IgD-negative memory B cell (primary cell): ENCODE measurements at regions not wholly inside any gene's neighbourhood (a gene's known extent, or its start where the extent isn't known, plus 50 kb on each side); places are given as distances from the start of the nearest gene placed in this dataset.

Source experiments
- H3K27ac Mint-ChIP-seq, 3 donors: one replicate each; pipeline ENCODE4 v1.8.0; 2020 to 2022; ENCODE audit warnings: mild to moderate bottlenecking in 3 of 3, mixed read lengths in 3 of 3, moderate library complexity in 1 of 3
- H3K27me3 Mint-ChIP-seq: one replicate; pipeline ENCODE4 v1.8.0; 2021; ENCODE audit warnings: mixed read lengths
- H3K36me3 Mint-ChIP-seq: one replicate; pipeline ENCODE4 v1.8.0; 2020; ENCODE audit warnings: mild to moderate bottlenecking, mixed read lengths
- H3K4me1 Mint-ChIP-seq, 3 donors: one replicate each; pipeline ENCODE4 v1.8.0; 2020 to 2022; ENCODE audit warnings: mixed read lengths in 3 of 3, mild to moderate bottlenecking in 1 of 3
- H3K4me3 Mint-ChIP-seq, 4 donors: one replicate each; pipeline ENCODE4 v1.8.0; 2020 to 2022; ENCODE audit warnings: mild to moderate bottlenecking in 4 of 4, mixed read lengths in 4 of 4, moderate library complexity in 3 of 4
- H3K9me3 Mint-ChIP-seq, 3 donors: one replicate each; pipeline ENCODE4 v1.8.0; 2020 to 2021; ENCODE audit warnings: mixed read lengths in 3 of 3, mild to moderate bottlenecking in 1 of 3

DNA sequence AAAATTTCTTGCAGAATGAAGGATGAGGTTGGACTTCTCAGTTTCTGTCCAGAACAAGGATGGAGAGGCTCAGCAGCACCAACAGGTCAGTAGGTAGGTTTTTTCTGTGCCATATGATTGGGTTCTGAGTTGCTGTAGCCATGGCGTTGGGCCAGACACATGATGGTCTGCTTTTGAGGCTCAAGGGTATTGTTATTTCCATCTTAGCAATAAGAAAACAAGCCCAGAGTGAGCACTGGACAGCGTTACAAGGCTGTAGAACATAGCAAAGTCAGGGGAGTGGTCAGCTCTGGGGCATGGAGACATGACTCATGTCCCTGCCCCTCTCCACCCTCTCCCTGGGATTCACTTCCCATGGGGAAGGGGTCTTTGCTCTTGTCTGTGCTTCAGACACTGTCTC is 137.6 kb upstream of the TOPAZ1 start:
- Mint-ChIP-seq H3K27me3 (no peaks in the 10 kb centered on the region), H3K36me3 (no peaks in the 10 kb centered on the region), H3K4me3 (no peak overlapping the region)

DNA sequence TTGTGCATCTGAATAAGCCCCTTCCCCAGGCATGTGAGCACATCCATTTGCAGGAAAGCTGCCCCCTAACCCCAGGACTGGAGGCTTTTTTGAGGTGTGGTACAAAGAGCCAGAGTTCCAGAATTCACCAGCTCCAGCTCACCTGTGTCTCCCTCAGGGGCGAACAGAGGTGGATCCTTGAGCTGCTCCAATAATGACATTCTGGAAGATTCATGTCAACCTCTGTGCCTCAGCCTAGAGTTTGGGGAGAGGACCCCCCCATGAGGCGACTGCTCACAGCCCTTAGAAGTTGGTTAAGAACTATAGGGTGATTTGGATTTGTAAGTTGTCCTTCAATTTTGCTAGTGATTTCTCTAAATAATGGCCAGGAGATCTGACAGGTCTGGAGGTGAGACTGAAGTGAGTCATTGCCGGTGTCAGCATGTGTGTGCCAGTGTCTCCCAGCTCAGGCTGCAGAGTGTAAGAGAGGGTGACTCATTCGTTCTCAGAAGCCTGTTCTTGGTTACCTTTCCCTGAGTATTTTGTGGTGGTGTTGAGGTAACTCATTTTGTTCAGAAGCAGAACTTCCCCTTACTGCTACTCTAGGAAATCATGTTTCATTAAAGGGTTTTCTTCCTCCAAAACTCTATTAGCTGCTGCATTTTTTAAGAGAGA is 136.9 kb upstream of the TOPAZ1 start:
- Mint-ChIP-seq H3K4me3 (no peak overlapping the region), H3K4me1 (peaks cover 2 to 11% (median 7%) of the 10 kb centered on the region in 3 donors), H3K9me3 (no peaks in the 10 kb centered on the region), H3K36me3 (no peaks in the 10 kb centered on the region), H3K27me3 (no peaks in the 10 kb centered on the region), H3K27ac (peak overlapping the region in 1 of 3 donors; percentile 45)

More for the DNA sequence above, 137.6 kb upstream of the TOPAZ1 start:
- peaks cover 2 to 11% (median 7%) of the 10 kb centered on the region in 3 donors for H3K4me1 Mint-ChIP-seq
- H3K9me3 Mint-ChIP-seq, result no peaks in the 10 kb centered on the region
- H3K27ac Mint-ChIP-seq, result no peak overlapping the region

DNA sequence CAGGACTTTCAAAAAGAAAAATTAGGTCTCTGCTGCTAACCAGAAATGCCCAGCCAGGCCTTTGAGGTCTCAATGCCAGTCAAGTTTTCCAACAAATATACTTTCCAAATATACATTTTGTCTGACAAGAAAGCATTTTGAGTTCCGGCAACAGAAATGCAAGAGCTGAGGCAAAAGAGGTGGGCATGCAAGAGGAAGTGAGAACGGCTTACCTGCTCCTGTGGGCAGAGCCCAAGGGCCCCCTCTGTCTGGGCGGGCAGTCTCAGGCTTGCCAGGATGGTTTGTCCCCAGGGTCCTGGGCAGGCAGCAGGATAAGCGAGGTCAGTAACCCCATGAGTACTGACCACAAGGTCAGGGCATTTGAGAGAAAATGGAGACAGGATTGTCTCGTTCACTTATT is 136.1 kb upstream of the TOPAZ1 start:
- Mint-ChIP-seq H3K27me3 (no peaks in the 10 kb centered on the region), H3K36me3 (no peaks in the 10 kb centered on the region), H3K4me3 (no peak overlapping the region), H3K4me1 (peaks cover 2 to 11% (median 7%) of the 10 kb centered on the region in 3 donors), H3K27ac (peak overlapping the region in 1 of 3 donors; percentile 45), H3K9me3 (no peaks in the 10 kb centered on the region)

DNA sequence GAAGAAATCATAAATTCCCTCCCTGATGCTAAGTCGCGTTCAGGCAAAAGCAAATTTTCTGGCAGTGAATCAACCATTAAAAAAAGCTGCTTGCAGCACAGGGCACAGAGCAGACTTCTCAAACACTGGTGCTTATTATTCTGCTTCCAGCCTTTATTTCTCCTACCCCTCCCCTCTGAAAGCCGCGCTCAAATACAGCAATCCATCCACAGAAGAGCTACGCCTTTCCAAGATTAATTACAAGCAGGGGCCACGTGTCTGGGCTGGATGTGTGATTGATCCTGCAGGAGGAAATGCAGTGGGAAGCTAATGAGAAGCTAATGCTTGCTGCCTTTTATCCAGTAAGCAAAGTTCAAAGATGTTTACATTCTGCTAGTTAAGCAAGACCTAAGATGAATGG is 134.9 kb upstream of the TOPAZ1 start:
- Mint-ChIP-seq H3K27ac (no peak overlapping the region), H3K4me1 (peaks cover 2 to 11% (median 7%) of the 10 kb centered on the region in 3 donors), H3K9me3 (no peaks in the 10 kb centered on the region), H3K27me3 (no peaks in the 10 kb centered on the region), H3K4me3 (no peak overlapping the region), H3K36me3 (peaks cover 2% of the 10 kb centered on the region)

DNA sequence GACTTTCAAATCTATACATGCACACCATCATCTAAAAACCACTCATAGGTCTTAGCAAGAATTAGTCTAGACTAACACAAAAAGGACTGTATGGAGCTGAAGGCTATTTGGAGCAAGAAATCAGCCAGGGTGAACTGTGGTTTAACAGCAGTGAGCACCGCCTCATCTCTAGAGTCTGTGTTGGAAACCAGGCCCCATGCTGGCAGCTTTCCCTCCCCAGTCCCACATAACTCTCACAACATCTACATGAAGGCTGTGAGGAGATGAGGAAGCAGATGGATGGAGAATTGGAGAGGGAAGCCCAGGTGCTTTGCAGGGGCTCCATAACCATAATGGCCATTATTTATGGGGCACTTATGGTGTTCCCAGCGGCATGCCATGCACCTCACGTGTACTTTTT is 133.2 kb upstream of the TOPAZ1 start:
- no peaks in the 10 kb centered on the region for H3K9me3 Mint-ChIP-seq
- H3K27ac Mint-ChIP-seq, result no peak overlapping the region
- H3K4me1 Mint-ChIP-seq, result peaks cover 2 to 11% (median 7%) of the 10 kb centered on the region in 3 donors
- H3K4me3 Mint-ChIP-seq, result no peak overlapping the region
- H3K27me3 Mint-ChIP-seq, result no peaks in the 10 kb centered on the region
- H3K36me3 Mint-ChIP-seq, result peaks cover 6% of the 10 kb centered on the region

DNA sequence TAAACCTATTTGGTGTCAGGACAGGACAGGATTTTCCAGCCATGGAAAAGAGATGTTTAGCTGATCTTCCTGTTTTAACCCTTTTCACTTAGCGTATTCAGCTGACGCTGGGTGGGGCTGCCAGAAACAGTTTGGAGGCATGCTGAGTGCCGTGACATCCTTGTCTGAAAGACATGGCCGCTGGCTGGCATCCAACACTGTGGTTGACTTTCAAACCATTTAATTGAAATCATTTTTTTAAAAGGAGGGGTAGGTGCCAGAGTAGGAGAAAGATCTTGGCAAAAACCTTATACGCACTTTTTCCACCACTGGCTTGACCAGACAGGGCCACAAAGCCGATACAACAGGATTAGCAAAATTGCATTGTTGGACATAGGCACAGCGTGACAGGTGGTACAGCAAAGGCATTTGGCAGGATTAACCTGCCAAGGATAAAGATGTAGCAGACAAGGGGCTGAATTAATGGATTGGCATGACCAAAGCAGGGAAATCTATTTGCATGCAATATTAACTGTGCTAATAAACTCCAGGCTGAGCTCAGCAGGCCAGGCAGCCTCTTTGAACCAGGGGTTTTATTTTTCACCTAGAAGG is 131.8 kb upstream of the TOPAZ1 start:
- H3K27ac Mint-ChIP-seq, result no peak overlapping the region
- peaks cover 8% of the 10 kb centered on the region for H3K36me3 Mint-ChIP-seq
- no peak overlapping the region for H3K4me3 Mint-ChIP-seq
- peaks cover 3 to 9% (median 5%) of the 10 kb centered on the region in 3 donors for H3K4me1 Mint-ChIP-seq
- H3K27me3 Mint-ChIP-seq, result no peaks in the 10 kb centered on the region
- no peaks in the 10 kb centered on the region for H3K9me3 Mint-ChIP-seq

DNA sequence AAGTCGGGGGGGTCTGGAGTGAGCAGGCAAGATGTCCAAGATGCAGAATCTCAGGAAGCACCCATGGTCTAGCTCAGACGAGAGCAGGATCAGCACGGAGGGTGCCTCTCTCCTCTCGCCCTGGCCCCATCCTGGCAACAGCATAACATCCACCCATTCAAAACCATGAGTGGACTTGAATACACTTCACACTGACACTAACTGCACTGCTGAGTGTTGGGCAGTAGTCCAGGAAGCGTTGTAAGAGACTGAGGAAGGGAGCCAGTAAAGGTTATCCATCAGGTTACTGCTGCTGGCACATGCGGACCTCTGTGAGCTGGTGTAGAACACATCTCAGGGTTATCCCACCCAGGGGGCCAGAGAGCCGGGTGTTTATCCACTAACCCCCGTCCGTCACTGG is 131.0 kb upstream of the TOPAZ1 start:
- H3K4me1 Mint-ChIP-seq, result peaks cover 0 to 3% (median 2%) of the 10 kb centered on the region in 3 donors
- no peak overlapping the region for H3K27ac Mint-ChIP-seq
- peaks cover 8% of the 10 kb centered on the region for H3K36me3 Mint-ChIP-seq
- no peaks in the 10 kb centered on the region for H3K27me3 Mint-ChIP-seq
- no peak overlapping the region for H3K4me3 Mint-ChIP-seq
- H3K9me3 Mint-ChIP-seq, result no peaks in the 10 kb centered on the region

DNA sequence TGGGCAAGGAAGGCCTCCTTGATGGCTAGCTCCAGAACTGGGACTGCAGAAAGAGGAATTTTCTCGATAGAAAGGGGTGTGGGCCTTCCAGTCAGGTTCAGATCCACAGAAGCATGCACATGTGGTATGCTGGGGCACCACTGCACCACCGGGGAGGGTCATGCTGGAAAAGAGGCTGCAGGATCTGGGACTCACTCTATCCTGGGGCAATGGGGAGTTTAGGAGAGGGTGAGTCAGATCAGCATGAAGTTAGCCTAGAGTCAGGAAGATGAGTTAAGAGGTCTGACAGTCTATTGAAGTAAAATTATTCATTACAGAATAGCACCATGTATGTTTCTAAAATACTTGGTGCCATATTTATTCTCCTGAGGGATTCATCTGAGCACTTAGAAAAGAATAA is 130.2 kb upstream of the TOPAZ1 start:
- no peak overlapping the region for H3K4me3 Mint-ChIP-seq
- no peaks in the 10 kb centered on the region for H3K9me3 Mint-ChIP-seq
- no peaks in the 10 kb centered on the region for H3K27me3 Mint-ChIP-seq
- no peak overlapping the region for H3K27ac Mint-ChIP-seq
- peaks cover 0 to 2% (median 0%) of the 10 kb centered on the region in 3 donors for H3K4me1 Mint-ChIP-seq
- peaks cover 8% of the 10 kb centered on the region for H3K36me3 Mint-ChIP-seq

DNA sequence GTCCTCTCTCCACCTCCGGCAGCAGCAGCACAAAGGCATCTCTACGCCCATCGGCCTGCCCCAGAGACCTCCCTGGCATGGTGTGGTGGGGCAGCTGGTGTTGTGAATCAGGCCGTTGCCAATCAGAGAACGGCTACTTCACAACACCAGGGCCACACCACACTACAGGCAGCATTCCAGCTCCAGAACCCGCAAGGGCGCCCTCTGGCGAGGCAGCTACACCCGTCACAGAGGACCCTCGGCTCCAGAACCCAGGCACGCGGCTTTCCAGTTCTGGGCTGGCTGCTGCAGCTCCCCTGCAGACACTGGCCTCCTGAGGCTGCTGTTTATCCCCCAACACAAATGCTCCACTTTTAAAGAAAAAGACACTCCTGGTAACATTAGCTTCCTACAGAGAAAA is 127.5 kb upstream of the TOPAZ1 start:
- H3K27me3 Mint-ChIP-seq, result no peaks in the 10 kb centered on the region
- peaks cover 8% of the 10 kb centered on the region for H3K36me3 Mint-ChIP-seq
- H3K9me3 Mint-ChIP-seq, result no peaks in the 10 kb centered on the region
- no peak overlapping the region for H3K4me3 Mint-ChIP-seq
- H3K4me1 Mint-ChIP-seq, result peaks cover 0 to 2% (median 0%) of the 10 kb centered on the region in 3 donors
- no peak overlapping the region for H3K27ac Mint-ChIP-seq

DNA sequence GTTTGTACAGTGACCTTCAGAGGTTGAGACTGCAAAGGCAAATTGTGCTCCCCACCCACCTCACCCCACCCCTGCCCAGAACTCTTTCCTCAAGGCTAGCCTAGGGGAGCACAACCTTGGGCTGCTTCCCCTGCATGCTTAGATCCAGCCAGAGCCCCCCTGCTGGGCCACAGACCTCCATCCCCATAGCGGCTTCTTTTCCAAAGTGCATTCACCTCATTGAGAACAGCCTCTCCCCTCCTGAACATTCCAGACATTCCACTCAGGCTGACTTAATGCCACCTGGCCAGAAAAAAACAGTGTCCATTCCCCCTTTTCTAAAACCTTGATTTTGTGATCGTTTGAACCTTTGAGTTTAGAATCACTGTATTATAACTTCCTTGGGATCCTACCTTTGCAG is 124.4 kb upstream of the TOPAZ1 start:
- Mint-ChIP-seq H3K27ac (no peak overlapping the region), H3K9me3 (no peaks in the 10 kb centered on the region), H3K27me3 (no peaks in the 10 kb centered on the region), H3K4me3 (no peak overlapping the region), H3K36me3 (peaks cover 2% of the 10 kb centered on the region), H3K4me1 (peaks cover 0 to 2% (median 0%) of the 10 kb centered on the region in 3 donors)

DNA sequence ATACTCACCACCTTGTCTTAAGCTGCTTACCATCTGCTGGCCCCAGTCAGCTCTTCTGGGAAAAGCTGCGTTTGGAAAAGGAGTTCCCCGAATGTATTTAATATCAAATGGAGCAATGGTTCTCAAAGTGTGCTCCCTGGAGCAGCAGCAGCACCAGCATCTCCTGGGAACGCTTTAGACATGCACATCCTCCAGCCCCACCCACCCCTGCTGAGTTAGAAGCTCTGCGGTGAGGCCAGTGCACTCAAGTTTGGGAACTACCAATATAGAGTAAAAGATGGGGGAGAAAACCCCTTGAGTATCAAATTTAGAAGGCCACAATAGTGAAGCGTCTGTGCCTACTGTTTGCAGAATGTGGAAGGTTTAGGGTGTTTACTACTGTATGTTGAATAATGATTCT is 124.0 kb upstream of the TOPAZ1 start:
- no peaks in the 10 kb centered on the region for H3K27me3 Mint-ChIP-seq
- no peaks in the 10 kb centered on the region for H3K9me3 Mint-ChIP-seq

DNA sequence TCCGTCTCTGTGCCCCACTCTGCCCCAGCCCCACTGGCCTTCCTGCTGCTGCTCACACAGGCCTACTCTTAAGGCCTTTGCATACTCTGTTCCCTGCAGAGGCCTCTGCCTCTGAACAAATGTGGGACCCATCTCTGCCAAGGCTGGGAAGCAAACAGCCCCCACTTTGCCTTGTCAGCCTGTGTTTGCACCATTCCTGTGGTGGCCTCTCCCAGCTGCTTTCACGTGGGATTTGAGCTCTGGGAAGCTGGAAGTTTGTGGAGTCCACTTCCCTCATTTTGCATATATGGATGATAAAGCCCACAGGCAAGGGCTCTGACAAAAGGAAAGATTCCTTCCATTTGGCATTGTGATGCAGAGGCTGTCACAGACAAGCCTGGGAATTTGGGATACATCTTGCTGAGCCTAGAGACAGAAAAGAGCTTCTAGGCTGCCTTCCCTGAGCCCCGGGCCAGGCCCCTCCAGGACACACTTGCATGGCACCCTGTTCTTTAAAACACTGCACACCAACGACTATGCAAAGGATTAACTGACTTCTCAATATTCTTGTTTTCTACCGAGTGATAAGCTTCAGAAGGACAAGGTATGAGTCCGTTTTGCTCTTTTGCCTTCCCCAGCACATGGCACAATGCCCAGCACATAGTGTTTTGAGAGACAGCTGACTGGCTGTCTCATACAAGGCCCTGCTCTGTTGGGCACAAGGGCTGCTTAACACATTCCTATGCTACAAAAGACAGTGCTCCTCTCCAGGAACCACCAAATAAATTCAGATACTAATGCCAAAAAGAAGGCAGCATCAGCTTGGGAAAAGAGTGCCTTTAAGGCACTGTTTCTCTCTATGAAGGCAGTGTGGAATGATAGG is 120.7 kb upstream of the TOPAZ1 start:
- H3K27ac Mint-ChIP-seq, result no peak overlapping the region
- no peaks in the 10 kb centered on the region for H3K9me3 Mint-ChIP-seq
- no peaks in the 10 kb centered on the region for H3K4me1 Mint-ChIP-seq
- no peak overlapping the region for H3K4me3 Mint-ChIP-seq
- H3K36me3 Mint-ChIP-seq, result no peaks in the 10 kb centered on the region
- no peaks in the 10 kb centered on the region for H3K27me3 Mint-ChIP-seq

More for the DNA sequence above, 124.0 kb upstream of the TOPAZ1 start:
- H3K4me1 Mint-ChIP-seq, result peaks cover 0 to 2% (median 0%) of the 10 kb centered on the region in 3 donors
- H3K36me3 Mint-ChIP-seq, result peaks cover 2% of the 10 kb centered on the region
- no peak overlapping the region for H3K4me3 Mint-ChIP-seq
- no peak overlapping the region for H3K27ac Mint-ChIP-seq

DNA sequence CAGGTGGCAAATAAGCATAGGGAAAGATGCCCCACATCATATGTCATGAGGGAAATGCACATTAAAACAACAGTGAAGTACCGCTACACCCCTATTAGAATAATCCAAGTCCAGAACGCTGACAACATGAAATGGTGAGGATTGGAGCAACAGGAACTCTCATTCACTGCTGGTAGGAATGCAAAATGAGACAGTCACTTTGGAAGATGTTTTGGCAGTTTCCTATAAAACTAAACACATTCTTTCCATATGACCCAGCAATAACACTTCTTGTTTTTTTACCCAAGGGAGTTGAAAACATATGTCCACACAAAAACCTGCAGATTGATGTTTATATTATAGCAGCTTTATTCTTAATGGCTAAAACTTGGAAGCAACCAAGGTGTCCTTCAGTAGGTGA is 116.4 kb upstream of the TOPAZ1 start:
- H3K27me3 Mint-ChIP-seq, result peaks cover 7% of the 10 kb centered on the region
- no peak overlapping the region for H3K27ac Mint-ChIP-seq
- H3K4me1 Mint-ChIP-seq, result peaks cover 2 to 5% (median 4%) of the 10 kb centered on the region in 3 donors
- H3K4me3 Mint-ChIP-seq, result no peak overlapping the region
- no peaks in the 10 kb centered on the region for H3K9me3 Mint-ChIP-seq
- no peaks in the 10 kb centered on the region for H3K36me3 Mint-ChIP-seq

DNA sequence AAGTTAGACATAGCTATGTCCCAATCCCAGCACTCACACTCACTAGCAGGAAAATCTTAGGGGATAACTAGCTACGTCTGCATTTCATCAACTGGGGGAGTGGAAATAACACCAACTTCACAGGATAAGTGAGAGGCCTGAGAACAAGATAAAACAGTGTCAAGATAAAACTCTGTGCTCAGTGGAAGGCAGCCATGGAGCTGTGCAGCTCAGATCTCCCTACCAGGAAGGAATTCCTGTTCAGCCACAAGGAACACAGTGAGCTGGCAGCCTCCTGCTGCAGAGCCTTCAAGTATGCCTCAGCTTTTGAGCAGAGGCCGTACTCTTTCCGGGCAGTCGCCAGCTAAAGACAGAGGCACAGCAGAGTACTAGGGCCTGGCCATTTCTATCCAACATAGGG is 115.8 kb upstream of the TOPAZ1 start:
- H3K27ac Mint-ChIP-seq, result peak overlapping the region in 1 of 3 donors; percentile 11
- no peaks in the 10 kb centered on the region for H3K9me3 Mint-ChIP-seq
- H3K4me1 Mint-ChIP-seq, result peaks cover 4 to 5% (median 4%) of the 10 kb centered on the region in 3 donors
- H3K4me3 Mint-ChIP-seq, result no peak overlapping the region
- H3K27me3 Mint-ChIP-seq, result peaks cover 7% of the 10 kb centered on the region
- H3K36me3 Mint-ChIP-seq, result no peaks in the 10 kb centered on the region

DNA sequence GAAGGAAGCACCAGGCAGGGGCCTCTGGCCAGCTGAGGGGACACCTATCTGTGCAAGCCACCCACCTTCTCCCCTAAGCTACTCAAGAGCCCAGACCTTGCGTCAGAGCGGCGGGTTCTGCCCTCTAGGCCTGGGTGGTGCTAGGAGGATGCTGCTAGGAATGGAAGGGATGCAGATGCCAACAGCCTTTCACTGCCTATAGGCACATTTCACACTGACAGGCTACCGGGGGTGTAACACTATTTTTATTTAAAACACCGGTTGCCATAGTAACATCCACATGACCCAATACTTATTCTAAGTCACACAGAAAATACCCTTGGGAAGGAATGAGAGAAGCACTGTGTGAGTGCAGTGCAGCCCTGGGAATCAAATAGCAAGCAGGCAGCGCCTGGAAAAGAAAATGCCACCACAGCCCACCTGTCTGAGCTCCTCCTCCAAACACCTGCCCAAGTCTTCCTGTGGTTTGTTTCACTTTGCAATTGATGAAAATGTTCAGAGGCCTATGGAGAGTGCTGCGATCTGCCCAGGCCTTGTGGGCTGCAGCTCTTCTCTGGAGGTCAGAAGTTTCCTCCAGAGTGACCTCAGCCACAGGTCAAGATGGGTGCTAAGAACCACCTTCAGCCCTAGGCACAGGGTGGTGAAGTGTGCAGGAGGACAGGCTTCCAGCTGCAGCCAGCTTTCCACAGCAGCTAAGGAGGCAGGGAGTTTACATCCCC is 113.5 kb upstream of the TOPAZ1 start:
- Mint-ChIP-seq H3K9me3 (no peaks in the 10 kb centered on the region), H3K27ac (no peak overlapping the region), H3K4me3 (no peak overlapping the region), H3K36me3 (no peaks in the 10 kb centered on the region), H3K27me3 (peaks cover 7% of the 10 kb centered on the region), H3K4me1 (peaks cover 4 to 5% (median 4%) of the 10 kb centered on the region in 3 donors)
